ENCODE measurements at regions not wholly inside any gene's neighbourhood (a gene's known extent, or its start where the extent isn't known, plus 50 kb on each side); places are given as distances from the start of the nearest gene placed in this dataset.

- no peaks in the 10 kb centered on the region for H3K4me1 Mint-ChIP-seq (ENCODE audit: low read depth in 2 of 2)
- no peak overlapping the region for H3K4me3 Mint-ChIP-seq
- no peak overlapping the region for H3K27ac Mint-ChIP-seq
- ATAC-seq (replicated peaks), result no peak
- H3K9me3 Mint-ChIP-seq, result no peaks in the 10 kb centered on the region
- H3K36me3 Mint-ChIP-seq (ENCODE audit: insufficient read depth), result peaks cover 3% of the 10 kb centered on the region
- DNase-seq, result no peak
- peaks cover 0 to 3% of the 10 kb centered on the region in 2 donors for H3K27me3 Mint-ChIP-seq
These were observed 178.0 kb downstream of the KCTD12 start for GRCh38 chr13:76708138-76708688.

- Mint-ChIP-seq H3K9me3 (no peaks in the 10 kb centered on the region), H3K36me3 (ENCODE audit: insufficient read depth) (peaks cover 3% of the 10 kb centered on the region), H3K4me3 (no peak overlapping the region), H3K27me3 (peaks cover 0 to 2% of the 10 kb centered on the region in 2 donors), H3K27ac (no peak overlapping the region), H3K4me1 (ENCODE audit: low read depth in 2 of 2) (no peaks in the 10 kb centered on the region)
- ATAC-seq (replicated peaks) (no peak), DNase-seq (no peak)
These were observed 178.8 kb downstream of the KCTD12 start for GRCh38 chr13:76707360-76707759.

DNA sequence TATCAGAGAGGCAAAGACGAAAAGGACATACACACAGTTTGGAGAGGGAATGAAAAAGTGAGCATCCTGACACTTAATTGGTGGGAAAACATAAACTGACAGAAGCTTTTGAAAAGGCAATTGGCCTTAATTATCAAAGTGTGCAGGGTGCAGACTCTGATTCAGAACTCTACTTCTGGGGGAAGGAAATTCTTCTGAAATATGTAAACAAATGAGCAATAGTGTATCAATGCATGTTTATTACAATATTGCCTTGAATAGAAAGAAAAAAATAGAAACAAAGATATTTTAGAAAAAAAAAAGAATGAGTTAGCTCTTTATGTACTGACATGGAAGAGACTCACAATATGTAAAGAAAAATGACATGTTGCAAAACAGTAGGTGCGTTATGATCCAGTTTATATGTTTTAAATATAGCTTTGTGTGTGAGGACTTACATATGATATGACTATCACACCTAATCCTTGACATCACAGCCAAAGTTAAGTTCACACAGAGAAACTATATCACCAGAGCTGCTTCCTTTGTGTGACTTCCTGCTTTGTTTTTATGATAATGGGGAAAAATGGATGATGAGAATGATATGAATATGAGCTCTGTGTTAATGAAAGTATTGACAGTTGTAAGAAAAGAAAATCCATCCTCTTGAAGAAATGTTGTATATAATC lies 182.4 kb downstream of the KCTD12 start:
- no peak overlapping the region for H3K27ac Mint-ChIP-seq
- no peak overlapping the region for H3K4me3 Mint-ChIP-seq
- no peaks in the 10 kb centered on the region for H3K4me1 Mint-ChIP-seq (ENCODE audit: low read depth in 2 of 2)
- peaks cover 0 to 7% of the 10 kb centered on the region in 2 donors for H3K9me3 Mint-ChIP-seq
- peaks cover 26 to 32% of the 10 kb centered on the region in 2 donors for H3K27me3 Mint-ChIP-seq
- peaks cover 3% of the 10 kb centered on the region for H3K36me3 Mint-ChIP-seq (ENCODE audit: insufficient read depth)
- ATAC-seq (replicated peaks), result no peak
- no peak for DNase-seq

DNA sequence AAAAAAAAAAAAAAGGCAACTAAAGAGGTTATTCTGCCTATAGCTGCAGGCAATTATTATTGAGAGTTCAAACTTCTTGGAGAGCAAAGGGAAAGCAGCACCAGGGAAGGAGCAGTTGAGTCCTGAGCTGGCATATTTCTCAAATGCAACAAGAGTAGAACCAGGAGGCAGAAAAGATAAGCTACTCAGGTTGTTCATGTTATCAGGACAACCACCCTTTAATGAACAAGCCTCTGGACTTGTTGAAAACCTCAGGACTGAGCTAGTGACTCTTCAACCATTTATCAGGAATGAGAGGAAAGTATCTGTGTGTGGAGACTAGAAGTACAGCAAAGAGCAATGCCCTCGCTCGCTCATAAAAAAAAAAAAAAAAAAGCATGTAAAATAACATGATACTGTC lies 183.0 kb downstream of the KCTD12 start:
- H3K27ac Mint-ChIP-seq, result no peak overlapping the region
- peaks cover 29 to 38% of the 10 kb centered on the region in 2 donors for H3K27me3 Mint-ChIP-seq
- no peak overlapping the region for H3K4me3 Mint-ChIP-seq
- H3K4me1 Mint-ChIP-seq (ENCODE audit: low read depth in 2 of 2), result no peaks in the 10 kb centered on the region
- DNase-seq (no peak), ATAC-seq (replicated peaks) (no peak)
- H3K9me3 Mint-ChIP-seq, result peaks cover 0 to 7% of the 10 kb centered on the region in 2 donors
- H3K36me3 Mint-ChIP-seq (ENCODE audit: insufficient read depth), result peaks cover 3% of the 10 kb centered on the region

DNA sequence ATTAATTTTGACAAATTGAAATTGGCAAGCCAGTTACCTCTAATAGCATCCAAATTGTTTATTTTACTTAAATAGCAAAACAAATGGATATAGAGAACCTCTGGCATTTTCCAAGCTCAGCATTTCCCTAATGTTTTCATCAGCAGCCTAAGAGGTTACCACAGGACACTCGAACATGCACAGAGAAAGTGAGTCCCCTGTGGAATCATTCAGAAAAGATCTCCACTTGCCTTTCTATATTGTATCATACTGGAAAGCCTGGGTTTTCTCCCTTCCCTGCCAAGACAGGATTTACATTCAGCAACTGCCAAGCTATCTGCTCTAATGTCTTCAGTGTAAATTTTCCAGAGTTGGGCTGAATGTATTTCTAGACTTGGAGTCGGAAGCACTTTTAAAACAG lies 188.9 kb downstream of the KCTD12 start:
- ATAC-seq (replicated peaks) (no peak), DNase-seq (no peak)
- Mint-ChIP-seq H3K27ac (no peak overlapping the region), H3K9me3 (peaks cover 0 to 7% of the 10 kb centered on the region in 2 donors), H3K27me3 (peaks cover 37 to 48% of the 10 kb centered on the region in 2 donors), H3K36me3 (ENCODE audit: insufficient read depth) (no peaks in the 10 kb centered on the region), H3K4me1 (ENCODE audit: low read depth in 2 of 2) (no peaks in the 10 kb centered on the region), H3K4me3 (no peak overlapping the region)

GRCh38 chr13:76696370-76696769 lies 189.8 kb downstream of the KCTD12 start:
- no peak overlapping the region for H3K27ac Mint-ChIP-seq
- no peak overlapping the region for H3K4me3 Mint-ChIP-seq
- no peaks in the 10 kb centered on the region for H3K4me1 Mint-ChIP-seq (ENCODE audit: low read depth in 2 of 2)
- DNase-seq, result no peak
- H3K9me3 Mint-ChIP-seq, result peaks cover 0 to 7% of the 10 kb centered on the region in 2 donors
- H3K36me3 Mint-ChIP-seq (ENCODE audit: insufficient read depth), result no peaks in the 10 kb centered on the region
- no peak for ATAC-seq (replicated peaks)
- H3K27me3 Mint-ChIP-seq, result peaks cover 33 to 41% of the 10 kb centered on the region in 2 donors

DNA sequence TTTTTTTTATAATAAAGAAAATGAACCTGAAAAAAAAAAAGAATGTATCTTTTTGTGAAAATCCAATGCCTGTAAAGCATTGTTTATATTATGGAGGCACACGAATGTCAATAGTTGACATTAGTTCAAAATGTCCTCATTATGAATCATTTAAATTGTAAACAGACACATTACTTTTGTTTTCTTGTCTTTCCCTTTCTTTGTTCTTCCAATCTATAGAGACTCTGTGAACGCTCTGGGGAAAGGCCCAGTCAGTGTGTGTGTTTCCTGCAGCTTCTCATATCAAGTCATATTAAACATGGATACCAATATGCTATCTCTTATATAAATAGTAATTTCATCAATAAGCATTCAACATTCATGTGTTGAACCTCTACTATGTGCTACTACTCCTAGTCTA lies 193.1 kb downstream of the KCTD12 start:
- DNase-seq (no peak), ATAC-seq (replicated peaks) (no peak)
- Mint-ChIP-seq H3K4me1 (ENCODE audit: low read depth in 2 of 2) (no peaks in the 10 kb centered on the region), H3K27ac (no peak overlapping the region), H3K4me3 (no peak overlapping the region), H3K9me3 (no peaks in the 10 kb centered on the region), H3K27me3 (peaks cover 9 to 11% of the 10 kb centered on the region in 2 donors), H3K36me3 (ENCODE audit: insufficient read depth) (no peaks in the 10 kb centered on the region)

DNA sequence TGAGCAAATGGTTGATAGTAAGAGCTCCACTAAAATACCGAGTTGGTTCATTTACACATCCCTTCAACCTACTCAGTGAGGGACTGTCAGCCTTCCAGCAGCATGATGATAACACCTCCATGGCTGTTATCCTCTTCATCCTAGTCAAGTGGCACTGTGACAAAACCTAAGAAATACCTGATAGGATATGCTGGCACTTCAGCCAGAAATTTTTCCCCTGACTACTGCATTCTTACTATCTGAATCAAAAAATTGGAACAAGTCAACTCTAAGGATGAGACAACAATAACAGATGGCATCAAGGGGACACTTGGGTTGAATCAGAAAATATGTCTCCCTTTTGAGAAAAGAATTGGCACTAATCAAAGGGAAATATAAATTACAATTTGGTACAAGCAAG lies 193.9 kb downstream of the KCTD12 start:
- Mint-ChIP-seq H3K9me3 (no peaks in the 10 kb centered on the region), H3K4me3 (no peak overlapping the region), H3K4me1 (ENCODE audit: low read depth in 2 of 2) (no peaks in the 10 kb centered on the region), H3K27ac (no peak overlapping the region), H3K36me3 (ENCODE audit: insufficient read depth) (no peaks in the 10 kb centered on the region), H3K27me3 (peaks cover 9 to 14% of the 10 kb centered on the region in 2 donors)
- ATAC-seq (replicated peaks), result no peak
- DNase-seq, result no peak

DNA sequence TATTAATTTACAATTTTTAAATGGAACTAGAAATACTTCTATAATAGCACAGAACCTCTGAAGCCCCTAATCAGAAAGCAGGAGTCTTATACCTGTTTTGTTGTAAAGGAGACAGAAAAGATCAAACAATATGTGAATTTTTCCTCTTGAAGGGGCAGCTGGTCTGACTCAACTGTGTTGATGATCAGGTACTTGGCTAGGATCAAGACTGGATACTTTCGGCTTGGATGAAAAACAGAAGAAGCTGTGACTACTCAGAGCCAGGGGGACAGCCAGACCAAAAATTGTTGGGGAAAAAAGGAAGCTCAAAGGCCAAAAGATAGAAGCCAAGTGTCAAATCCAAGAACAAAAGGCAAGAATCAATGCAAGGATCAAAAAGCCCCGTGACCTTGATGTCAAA lies 195.6 kb downstream of the KCTD12 start:
- Mint-ChIP-seq H3K27me3 (peaks cover 0 to 14% of the 10 kb centered on the region in 2 donors), H3K4me3 (no peak overlapping the region), H3K4me1 (ENCODE audit: low read depth in 2 of 2) (no peaks in the 10 kb centered on the region), H3K36me3 (ENCODE audit: insufficient read depth) (no peaks in the 10 kb centered on the region), H3K9me3 (no peaks in the 10 kb centered on the region), H3K27ac (no peak overlapping the region)
- DNase-seq (no peak), ATAC-seq (replicated peaks) (no peak)

DNA sequence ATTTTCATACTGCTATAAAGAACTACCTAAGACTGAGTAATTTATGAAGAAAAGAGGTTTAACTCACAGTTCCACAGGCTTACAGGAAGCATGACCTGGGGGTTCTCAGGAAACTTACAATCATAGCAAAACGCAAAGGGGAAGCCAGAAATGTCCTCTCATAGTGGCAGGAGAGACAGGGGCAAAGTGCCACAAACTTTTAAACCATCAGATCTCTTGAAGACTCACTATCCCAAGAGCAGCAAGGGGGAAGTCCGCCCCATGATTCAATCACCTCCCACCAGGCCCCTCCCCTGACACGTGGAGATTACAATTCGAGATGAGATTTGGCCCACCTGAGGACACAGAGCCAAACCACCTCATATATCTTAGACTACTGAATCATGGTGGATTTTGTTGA lies 198.7 kb downstream of the KCTD12 start:
- no peak overlapping the region for H3K4me3 Mint-ChIP-seq
- no peak overlapping the region for H3K27ac Mint-ChIP-seq
- no peaks in the 10 kb centered on the region for H3K4me1 Mint-ChIP-seq (ENCODE audit: low read depth in 2 of 2)
- DNase-seq (no peak), ATAC-seq (replicated peaks) (no peak)
- H3K27me3 Mint-ChIP-seq, result peaks cover under 1 to 6% of the 10 kb centered on the region in 2 donors
- peaks cover 1% of the 10 kb centered on the region for H3K36me3 Mint-ChIP-seq (ENCODE audit: insufficient read depth)
- no peaks in the 10 kb centered on the region for H3K9me3 Mint-ChIP-seq

- no peak overlapping the region for H3K27ac Mint-ChIP-seq
- DNase-seq, result no peak
- no peak overlapping the region for H3K4me3 Mint-ChIP-seq
- peaks cover 12 to 14% of the 10 kb centered on the region in 2 donors for H3K27me3 Mint-ChIP-seq
- no peaks in the 10 kb centered on the region for H3K4me1 Mint-ChIP-seq (ENCODE audit: low read depth in 2 of 2)
- H3K36me3 Mint-ChIP-seq (ENCODE audit: insufficient read depth), result peaks cover 3% of the 10 kb centered on the region
- H3K9me3 Mint-ChIP-seq, result no peaks in the 10 kb centered on the region
- no peak for ATAC-seq (replicated peaks)
These were observed 200.3 kb downstream of the KCTD12 start for GRCh38 chr13:76685938-76686337.

GRCh38 chr13:76684336-76684735 lies 201.9 kb downstream of the KCTD12 start:
- Mint-ChIP-seq H3K27ac (no peak overlapping the region), H3K36me3 (ENCODE audit: insufficient read depth) (peaks cover 3% of the 10 kb centered on the region), H3K9me3 (no peaks in the 10 kb centered on the region), H3K4me3 (no peak overlapping the region), H3K4me1 (ENCODE audit: low read depth in 2 of 2) (no peaks in the 10 kb centered on the region), H3K27me3 (peaks cover 12 to 14% of the 10 kb centered on the region in 2 donors)
- ATAC-seq (replicated peaks) (no peak), DNase-seq (no peak)

DNA sequence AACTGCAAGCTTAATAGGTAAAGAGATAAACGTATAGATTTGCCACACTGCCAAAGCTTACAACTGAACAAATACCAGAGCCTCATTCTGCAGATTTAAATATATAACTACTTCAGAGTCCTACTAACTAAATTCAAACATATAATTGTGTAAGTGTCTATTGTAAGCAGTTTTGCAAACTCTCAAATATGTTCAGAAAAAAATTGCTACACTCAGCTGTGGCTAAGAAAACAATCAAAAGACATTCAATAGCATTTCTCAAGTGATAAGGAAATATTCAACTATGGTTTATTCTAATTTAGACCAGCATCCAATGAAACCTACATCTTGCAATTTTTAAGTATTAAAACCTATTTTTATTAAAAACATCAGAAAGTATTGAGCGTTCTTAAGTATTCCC lies 202.4 kb downstream of the KCTD12 start:
- H3K9me3 Mint-ChIP-seq, result no peaks in the 10 kb centered on the region
- ATAC-seq (replicated peaks) (no peak), DNase-seq (no peak)
- H3K27me3 Mint-ChIP-seq, result peaks cover 12 to 14% of the 10 kb centered on the region in 2 donors
- peaks cover 3% of the 10 kb centered on the region for H3K36me3 Mint-ChIP-seq (ENCODE audit: insufficient read depth)
- H3K27ac Mint-ChIP-seq, result no peak overlapping the region
- no peaks in the 10 kb centered on the region for H3K4me1 Mint-ChIP-seq (ENCODE audit: low read depth in 2 of 2)
- H3K4me3 Mint-ChIP-seq, result no peak overlapping the region

GRCh38 chr13:76683168-76683567 lies 203.0 kb downstream of the KCTD12 start:
- H3K27me3 Mint-ChIP-seq, result peaks cover 12 to 14% of the 10 kb centered on the region in 2 donors
- no peak overlapping the region for H3K4me3 Mint-ChIP-seq
- H3K36me3 Mint-ChIP-seq (ENCODE audit: insufficient read depth), result peaks cover 3% of the 10 kb centered on the region
- no peaks in the 10 kb centered on the region for H3K4me1 Mint-ChIP-seq (ENCODE audit: low read depth in 2 of 2)
- H3K9me3 Mint-ChIP-seq, result no peaks in the 10 kb centered on the region
- no peak overlapping the region for H3K27ac Mint-ChIP-seq
- DNase-seq (no peak), ATAC-seq (replicated peaks) (no peak)

Measured in effector memory CD8-positive, alpha-beta T cell (primary cell).